HepG2 (cell line): ENCODE measurements at regions not wholly inside any gene's neighbourhood (a gene's known extent, or its start where the extent isn't known, plus 50 kb on each side); places are given as distances from the start of the nearest gene placed in this dataset.

Experiments used
- ATAC-seq: fragments of 200-7000 bp; cut with Tn5 transposase; 3 replicates; pipeline ENCODE4 v1.9.1; 2020; ENCODE audit warnings: mild to moderate bottlenecking, moderate library complexity
- BruUV-seq: library from RNA; stranded (reverse); fragments of 400-500 nt; replicated peaks from 2 replicates; lab custom pipeline; 2021; lab: Mats Ljungman, UMichigan
- CTCF ChIA-PET: fragments of 300-600 bp; formaldehyde crosslinking; extraction: SDS; loops from one replicate; lab custom pipeline; 2021; ENCODE audit warnings: low total read pairs, inconsistent platforms, low intra/inter-chr PET ratio; lab: Yijun Ruan, JAX
- POLR2A ChIA-PET: fragments of 350-600 bp; sonication (Branson Sonifier 250); formaldehyde crosslinking; loops from one replicate; lab custom pipeline; 2020; ENCODE audit warnings: antibody characterized with exemption, inconsistent platforms; lab: Yijun Ruan, JAX
- DNase-seq: peaks from one replicate; pipeline ENCODE4 v3.0.0-alpha.2; 2015; ENCODE audit warnings: low spot score
- FAIRE-seq: peaks from 3 replicates; lab custom pipeline; 2011; peaks lifted over from hg19 to GRCh38; lab: Jason Lieb, UNC
- H2AFZ ChIP-seq: one replicate; pipeline ENCODE4 v1.6.1; 2011; ENCODE audit warnings: low read length, inconsistent platforms
- H3K27ac ChIP-seq: fragments of 300-600 bp; 3 replicates; pipeline ENCODE4 v1.8.0; 2011; ENCODE audit warnings: mixed run types, mild to moderate bottlenecking, mixed read lengths, low read length, inconsistent platforms; ENCODE audit not compliant: insufficient read depth; ENCODE audit errors: extremely low read length
- H3K27me3 ChIP-seq, 2 experiments: fragments of 200-600 bp in 1 of 2; 2 replicates in 1 of 2; 3 replicates in 1 of 2; pipeline versions ENCODE4 v1.6.0 to v1.8.0; 2011; ENCODE audit warnings: low read length in 2 of 2, mild to moderate bottlenecking in 2 of 2, moderate library complexity in 2 of 2, inconsistent platforms in 1 of 2; ENCODE audit not compliant: insufficient read depth in 2 of 2, control insufficient read depth in 1 of 2
- H3K36me3 ChIP-seq, 2 experiments: fragments of 200-600 bp in 1 of 2; replicated peaks in 1 of 2; 2 replicates in 1 of 2; 3 replicates in 1 of 2; pipeline versions ENCODE4 v1.5.1 to v1.8.0; 2011; ENCODE audit warnings: low read length in 2 of 2, inconsistent platforms in 1 of 2; ENCODE audit not compliant: insufficient read depth in 2 of 2, control insufficient read depth in 1 of 2
- H3K4me1 ChIP-seq: 2 replicates; pipeline ENCODE4 v1.5.1; 2012; ENCODE audit warnings: low read length, inconsistent platforms; ENCODE audit not compliant: insufficient read depth
- H3K4me2 ChIP-seq: 2 replicates; pipeline ENCODE4 v1.6.0; 2011; ENCODE audit warnings: low read depth, low read length, inconsistent platforms
- H3K4me3 ChIP-seq, 3 experiments: fragments of 200-600 bp in 1 of 3; sonication (generic), shearing (Covaris generic) in 1 of 3; replicated peaks in 1 of 3; 2 replicates each; pipeline ENCODE4 v1.5.1; 2011 to 2016; ENCODE audit warnings: low read length in 3 of 3, inconsistent platforms in 2 of 3, low read depth in 2 of 3, mild to moderate bottlenecking in 2 of 3, control low read depth in 1 of 3, mixed read lengths in 1 of 3; ENCODE audit not compliant: insufficient read depth in 1 of 3
- H3K79me2 ChIP-seq: one replicate; pipeline ENCODE4 v1.6.1; 2011; ENCODE audit warnings: low read length, inconsistent platforms; ENCODE audit not compliant: insufficient read depth
- H3K9ac ChIP-seq: 2 replicates; pipeline ENCODE4 v1.6.0; 2011; ENCODE audit warnings: mild to moderate bottlenecking, low read depth, low read length, inconsistent platforms; ENCODE audit not compliant: insufficient read depth
- H3K9me3 ChIP-seq: 2 replicates; pipeline ENCODE4 v1.5.1; 2012; ENCODE audit warnings: mild to moderate bottlenecking, low read length
- H4K20me1 ChIP-seq: 2 replicates; pipeline ENCODE4 v1.6.0; 2011; ENCODE audit warnings: inconsistent platforms, mild to moderate bottlenecking, low read length, moderate library complexity; ENCODE audit not compliant: insufficient read depth
- DR1 ChIP-seq: sonication (generic); formaldehyde crosslinking; IDR thresholded peaks from 2 replicates; pipeline ENCODE4 v1.8.0; 2021; ENCODE audit warnings: mild to moderate bottlenecking, missing genetic modification reagents, inconsistent platforms
- PCBP2 ChIP-seq: fragments of 200-400 bp; formaldehyde crosslinking; optimal IDR thresholded peaks from 2 replicates; pipeline ENCODE3; 2018; ENCODE audit warnings: low read length, low read depth; ENCODE audit not compliant: poor library complexity, severe bottlenecking
- SALL1 ChIP-seq: sonication (generic); formaldehyde crosslinking; IDR thresholded peaks from 2 replicates; pipeline ENCODE4 v1.8.0; 2022; ENCODE audit warnings: mild to moderate bottlenecking, missing genetic modification reagents
- SP140L ChIP-seq: sonication (generic); formaldehyde crosslinking; IDR thresholded peaks from 2 replicates; pipeline ENCODE4 v1.4.0; 2020; ENCODE audit warnings: missing genetic modification reagents, borderline replicate concordance
- TBX2 ChIP-seq: sonication (generic); formaldehyde crosslinking; IDR thresholded peaks from 2 replicates; pipeline ENCODE4 v1.5.0; 2020; ENCODE audit warnings: missing genetic modification reagents, mild to moderate bottlenecking, borderline replicate concordance
- ZNF101 ChIP-seq: sonication (generic); formaldehyde crosslinking; IDR thresholded peaks from 2 replicates; pipeline ENCODE4 v1.4.0; 2020; ENCODE audit warnings: mild to moderate bottlenecking, low read depth, missing genetic modification reagents, borderline replicate concordance
- ZNF263 ChIP-seq: sonication (generic); formaldehyde crosslinking; IDR thresholded peaks from 2 replicates; pipeline ENCODE4 v1.4.0; 2020; ENCODE audit warnings: missing genetic modification reagents
- ZNF660 ChIP-seq: sonication (generic); formaldehyde crosslinking; IDR thresholded peaks from 2 replicates; pipeline ENCODE4 v1.5.1; 2020; ENCODE audit warnings: mild to moderate bottlenecking, low read depth, missing genetic modification reagents, borderline replicate concordance
- ZNF724P ChIP-seq: sonication (generic); formaldehyde crosslinking; IDR thresholded peaks from 2 replicates; pipeline ENCODE4 v1.8.0; 2022; ENCODE audit warnings: missing genetic modification reagents, borderline replicate concordance
- ZSCAN22 ChIP-seq: sonication (generic); formaldehyde crosslinking; IDR thresholded peaks from 2 replicates; pipeline ENCODE4 v1.4.0; 2020; ENCODE audit warnings: mild to moderate bottlenecking, missing genetic modification reagents
- WGBS: methylation state at CpG from one replicate; pipeline ENCODE4 v1.1.6; 2017; ENCODE audit warnings: low lambda C conversion rate; 5-methylcytosine and 5-hydroxymethylcytosine counted together
- in situ Hi-C: cut with HindIII; loops from 2 replicates; pipeline ENCODE4 v1.10.0; 2017; ENCODE audit warnings: low pct_unique_long_range_greater_than_20kb; ENCODE audit not compliant: extremely low pct_ligation_motif_present
- intact Hi-C: fragments of 100-400 bp; cut with micrococcal nuclease; formaldehyde crosslinking; loops from one replicate; pipeline ENCODE4 v1.10.0; 2022; ENCODE audit not compliant: unreplicated experiment
- TF ChIP-seq, protein P1 (sequence below), 2 experiments: fragments of 450-650 bp in 1 of 2; sonication (generic) in 1 of 2; formaldehyde crosslinking in 1 of 2; IDR thresholded peaks; 2 replicates each; pipeline versions ENCODE4 v1.6.1 to v1.8.0; 2016 to 2022; ENCODE audit warnings: antibody characterized with exemption in 1 of 2, mild to moderate bottlenecking in 1 of 2, missing genetic modification reagents in 1 of 2

- TF ChIP-seq ZNF660 (CRISPR knock-in tag) (no peak), ZNF263 (CRISPR knock-in tag) (no peak), DR1 (CRISPR knock-in tag) (no peak), ZNF724P (CRISPR knock-in tag) (no peak), TBX2 (CRISPR knock-in tag) (no peak), ZNF101 (CRISPR knock-in tag) (no peak), ZSCAN22 (no peak), SALL1 (CRISPR knock-in tag) (no peak), PCBP2 (no peak), SP140L (CRISPR knock-in tag) (no peak)
- ChIA-PET POLR2A (no interaction called here), CTCF (no interaction called here)
- H4K20me1 ChIP-seq = no peaks in the 10 kb centered on the region
- no peak for ATAC-seq
- H3K27me3 ChIP-seq = no peaks in the 10 kb centered on the region
- H3K79me2 ChIP-seq = no peaks in the 10 kb centered on the region
- no peaks in the 10 kb centered on the region for H3K36me3 ChIP-seq
- peaks cover 96% of the 10 kb centered on the region for H3K9me3 ChIP-seq
- H2AFZ ChIP-seq = no peak overlapping the region
- intact Hi-C loops = no loop called here
- H3K9ac ChIP-seq = no peak overlapping the region
- H3K27ac ChIP-seq = no peak overlapping the region
- WGBS = 0% methylated on average over 1 of the region's 1 CpG
- H3K4me2 ChIP-seq = no peak overlapping the region
- BruUV-seq = no TSS peak
- no peak for FAIRE-seq
- no peaks in the 10 kb centered on the region for H3K4me1 ChIP-seq
- no peak for DNase-seq
- in situ Hi-C loops = no loop called here
- no peak overlapping the region for H3K4me3 ChIP-seq
Measured at GRCh38 chr9:118732998-118733397, 636.2 kb downstream of the BRINP1 start.

GRCh38 chr9:118734696-118735095, 634.5 kb downstream of the BRINP1 start:
- no peak overlapping the region for H3K9ac ChIP-seq
- peaks cover 97% of the 10 kb centered on the region for H3K9me3 ChIP-seq
- FAIRE-seq = no peak
- intact Hi-C loops = no loop called here
- no peaks in the 10 kb centered on the region for H3K27me3 ChIP-seq
- no peak overlapping the region for H2AFZ ChIP-seq
- in situ Hi-C loops = no loop called here
- H4K20me1 ChIP-seq = no peaks in the 10 kb centered on the region
- H3K4me3 ChIP-seq = no peak overlapping the region
- BruUV-seq = no TSS peak
- ChIA-PET CTCF (no interaction called here), POLR2A (no interaction called here)
- no peaks in the 10 kb centered on the region for H3K79me2 ChIP-seq
- ATAC-seq = no peak
- no peak for DNase-seq
- H3K27ac ChIP-seq = no peak overlapping the region
- 0% methylated on average over 2 of the region's 2 CpGs for WGBS
- H3K4me2 ChIP-seq = no peak overlapping the region
- no peaks in the 10 kb centered on the region for H3K36me3 ChIP-seq
- no peaks in the 10 kb centered on the region for H3K4me1 ChIP-seq
- TF ChIP-seq, protein P1, sequence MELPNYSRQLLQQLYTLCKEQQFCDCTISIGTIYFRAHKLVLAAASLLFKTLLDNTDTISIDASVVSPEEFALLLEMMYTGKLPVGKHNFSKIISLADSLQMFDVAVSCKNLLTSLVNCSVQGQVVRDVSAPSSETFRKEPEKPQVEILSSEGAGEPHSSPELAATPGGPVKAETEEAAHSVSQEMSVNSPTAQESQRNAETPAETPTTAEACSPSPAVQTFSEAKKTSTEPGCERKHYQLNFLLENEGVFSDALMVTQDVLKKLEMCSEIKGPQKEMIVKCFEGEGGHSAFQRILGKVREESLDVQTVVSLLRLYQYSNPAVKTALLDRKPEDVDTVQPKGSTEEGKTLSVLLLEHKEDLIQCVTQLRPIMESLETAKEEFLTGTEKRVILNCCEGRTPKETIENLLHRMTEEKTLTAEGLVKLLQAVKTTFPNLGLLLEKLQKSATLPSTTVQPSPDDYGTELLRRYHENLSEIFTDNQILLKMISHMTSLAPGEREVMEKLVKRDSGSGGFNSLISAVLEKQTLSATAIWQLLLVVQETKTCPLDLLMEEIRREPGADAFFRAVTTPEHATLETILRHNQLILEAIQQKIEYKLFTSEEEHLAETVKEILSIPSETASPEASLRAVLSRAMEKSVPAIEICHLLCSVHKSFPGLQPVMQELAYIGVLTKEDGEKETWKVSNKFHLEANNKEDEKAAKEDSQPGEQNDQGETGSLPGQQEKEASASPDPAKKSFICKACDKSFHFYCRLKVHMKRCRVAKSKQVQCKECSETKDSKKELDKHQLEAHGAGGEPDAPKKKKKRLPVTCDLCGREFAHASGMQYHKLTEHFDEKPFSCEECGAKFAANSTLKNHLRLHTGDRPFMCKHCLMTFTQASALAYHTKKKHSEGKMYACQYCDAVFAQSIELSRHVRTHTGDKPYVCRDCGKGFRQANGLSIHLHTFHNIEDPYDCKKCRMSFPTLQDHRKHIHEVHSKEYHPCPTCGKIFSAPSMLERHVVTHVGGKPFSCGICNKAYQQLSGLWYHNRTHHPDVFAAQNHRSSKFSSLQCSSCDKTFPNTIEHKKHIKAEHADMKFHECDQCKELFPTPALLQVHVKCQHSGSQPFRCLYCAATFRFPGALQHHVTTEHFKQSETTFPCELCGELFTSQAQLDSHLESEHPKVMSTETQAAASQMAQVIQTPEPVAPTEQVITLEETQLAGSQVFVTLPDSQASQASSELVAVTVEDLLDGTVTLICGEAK (IDR thresholded peaks at IDR 0.05) = no peak
- TF ChIP-seq, protein P1 (CRISPR knock-in tag; IDR thresholded peaks at IDR 0.05) = no peak
